Lower leg skin (tissue), 4 donors: ENCODE measurements at regions not wholly inside any gene's neighbourhood (a gene's known extent, or its start where the extent isn't known, plus 50 kb on each side); places are given as distances from the start of the nearest gene placed in this dataset.
"Not testable (repeated sequence)": the region's sequence is repeated elsewhere in the genome, so short reads cannot be mapped to it uniquely, and the experiment has no call there.

Experiments
- DNase-seq, 2 donors: peaks; one replicate each; pipeline ENCODE4 v3.0.0-alpha.2; 2019; ENCODE audit warnings: low spot score in 2 of 2
- H3K4me3 ChIP-seq: fragments of 200-600 bp; sonication (generic); 2 replicates; pipeline ENCODE4 v1.5.1; 2017; ENCODE audit warnings: mild to moderate bottlenecking, low read depth; ENCODE audit not compliant: poor library complexity, severe bottlenecking
- CTCF ChIP-seq, 3 donors: fragments of 450-650 bp; IDR thresholded peaks; one replicate each; pipeline ENCODE4 v1.5.1; 2016; ENCODE audit warnings: antibody characterized with exemption in 3 of 3, mild to moderate bottlenecking in 3 of 3, moderate library complexity in 2 of 3
- POLR2A ChIP-seq, 2 donors: fragments of 450-650 bp; IDR thresholded peaks; one replicate each; pipeline ENCODE4 v1.6.1; 2016 to 2017; ENCODE audit warnings: antibody characterized with exemption in 2 of 2, mild to moderate bottlenecking in 1 of 2, moderate library complexity in 1 of 2
- WGBS, 2 donors: methylation state at CpG; one replicate each; pipeline ENCODE4 v1.1.5; 2018; 5-methylcytosine and 5-hydroxymethylcytosine counted together
- intact Hi-C: fragments of 100-400 bp; cut with DNase I; formaldehyde crosslinking; loops from one replicate; pipeline ENCODE4 v1.15.0; 2023; ENCODE audit warnings: low total_unique reads

- H3K4me3 ChIP-seq, result no peak overlapping the region
- 14 to 25% methylated on average over 2 of the region's 2 CpGs for WGBS, 2 donors
- no peak for TF ChIP-seq CTCF (IDR thresholded peaks at IDR 0.05)
- DNase-seq, result no peak
- intact Hi-C loops, result no loop called here
Measured at GRCh38 chr7:121697731-121698316, 175.1 kb upstream of the PTPRZ1 start.

GRCh38 chr7:121696954-121697353 is 176.0 kb upstream of the PTPRZ1 start:
- intact Hi-C loops, result no loop called here
- DNase-seq, result no peak
- 86% methylated on average over 1 of the region's 1 CpG for WGBS, 2 donors
- no peak overlapping the region for H3K4me3 ChIP-seq
- no peak for TF ChIP-seq CTCF (IDR thresholded peaks at IDR 0.05)
- TF ChIP-seq POLR2A (IDR thresholded peaks at IDR 0.05), result no peak

GRCh38 chr7:121689749-121690148 is 183.2 kb upstream of the PTPRZ1 start:
- DNase-seq, result no peak
- no peak overlapping the region for H3K4me3 ChIP-seq
- WGBS, 2 donors, result 80 to 83% methylated on average over 3 of the region's 3 CpGs
- TF ChIP-seq CTCF (IDR thresholded peaks at IDR 0.05), result no peak
- TF ChIP-seq POLR2A (IDR thresholded peaks at IDR 0.05), result no peak
- intact Hi-C loops, result no loop called here

GRCh38 chr7:121681700-121682099 is 191.3 kb upstream of the PTPRZ1 start:
- H3K4me3 ChIP-seq, result no peak overlapping the region
- intact Hi-C loops, result no loop called here
- no peak for DNase-seq
- no peak for TF ChIP-seq POLR2A (IDR thresholded peaks at IDR 0.05)
- TF ChIP-seq CTCF (IDR thresholded peaks at IDR 0.05), result no peak
- 90 to 91% methylated on average over 3 of the region's 3 CpGs for WGBS, 2 donors

- H3K4me3 ChIP-seq, result no peak overlapping the region
- DNase-seq, result no peak
- intact Hi-C loops, result no loop called here
- 92 to 94% methylated on average over 3 of the region's 3 CpGs for WGBS, 2 donors
- TF ChIP-seq POLR2A (IDR thresholded peaks at IDR 0.05) (no peak), CTCF (IDR thresholded peaks at IDR 0.05) (no peak)
Measured at GRCh38 chr7:121676168-121676567, 196.8 kb upstream of the PTPRZ1 start.

- intact Hi-C loops, H3K4me3 ChIP-seq, DNase-seq: not testable (repeated sequence)
- WGBS, 2 donors, result 84 to 86% methylated on average over 2 of the region's 2 CpGs
Measured at GRCh38 chr7:121674455-121674854, 198.5 kb upstream of the PTPRZ1 start.
